AG04449 (cell line): ENCODE measurements at regions not wholly inside any gene's neighbourhood (a gene's known extent, or its start where the extent isn't known, plus 50 kb on each side); places are given as distances from the start of the nearest gene placed in this dataset.

ENCODE experiments used
- CTCF ChIA-PET: fragments of 350-600 bp; formaldehyde crosslinking; extraction: SDS; loops from one replicate; lab custom pipeline; 2021; ENCODE audit warnings: antibody characterized with exemption; lab: Yijun Ruan, JAX
- POLR2A ChIA-PET: fragments of 400-600, 350-600 bp; formaldehyde crosslinking; extraction: SDS; loops from one replicate; lab custom pipeline; 2020; ENCODE audit warnings: antibody characterized with exemption, inconsistent platforms; lab: Yijun Ruan, JAX
- DNase-seq: peaks from one replicate; pipeline ENCODE4 v3.0.0-alpha.2; 2010; ENCODE audit warnings: low read depth, low spot score
- H3K4me3 ChIP-seq: 2 replicates; pipeline ENCODE4 v1.5.1; 2011; ENCODE audit warnings: low read depth, mild to moderate bottlenecking, control low read depth, low read length
- TF ChIP-seq, protein P1 (sequence below): IDR thresholded peaks from one replicate; pipeline ENCODE4 v1.5.1; 2011; ENCODE audit warnings: mild to moderate bottlenecking, moderate library complexity, low read length, control low read depth, inconsistent platforms; ENCODE audit not compliant: insufficient read depth; ENCODE audit errors: missing control alignments

GRCh38 chr2:147460155-147460554, 384.7 kb upstream of the ACVR2A start:
- DNase-seq = no peak
- no peak overlapping the region for H3K4me3 ChIP-seq
- POLR2A ChIA-PET = no interaction called here
- TF ChIP-seq, protein P1, sequence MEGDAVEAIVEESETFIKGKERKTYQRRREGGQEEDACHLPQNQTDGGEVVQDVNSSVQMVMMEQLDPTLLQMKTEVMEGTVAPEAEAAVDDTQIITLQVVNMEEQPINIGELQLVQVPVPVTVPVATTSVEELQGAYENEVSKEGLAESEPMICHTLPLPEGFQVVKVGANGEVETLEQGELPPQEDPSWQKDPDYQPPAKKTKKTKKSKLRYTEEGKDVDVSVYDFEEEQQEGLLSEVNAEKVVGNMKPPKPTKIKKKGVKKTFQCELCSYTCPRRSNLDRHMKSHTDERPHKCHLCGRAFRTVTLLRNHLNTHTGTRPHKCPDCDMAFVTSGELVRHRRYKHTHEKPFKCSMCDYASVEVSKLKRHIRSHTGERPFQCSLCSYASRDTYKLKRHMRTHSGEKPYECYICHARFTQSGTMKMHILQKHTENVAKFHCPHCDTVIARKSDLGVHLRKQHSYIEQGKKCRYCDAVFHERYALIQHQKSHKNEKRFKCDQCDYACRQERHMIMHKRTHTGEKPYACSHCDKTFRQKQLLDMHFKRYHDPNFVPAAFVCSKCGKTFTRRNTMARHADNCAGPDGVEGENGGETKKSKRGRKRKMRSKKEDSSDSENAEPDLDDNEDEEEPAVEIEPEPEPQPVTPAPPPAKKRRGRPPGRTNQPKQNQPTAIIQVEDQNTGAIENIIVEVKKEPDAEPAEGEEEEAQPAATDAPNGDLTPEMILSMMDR = no peak
- CTCF ChIA-PET = no interaction called here

- H3K4me3 ChIP-seq = no peak overlapping the region
- ChIA-PET POLR2A (no interaction called here), CTCF (no interaction called here)
- DNase-seq = no peak
- TF ChIP-seq, protein P1 = no peak
These were observed 388.1 kb upstream of the ACVR2A start for GRCh38 chr2:147456779-147457178.

GRCh38 chr2:147451902-147452515, 392.8 kb upstream of the ACVR2A start:
- ChIA-PET POLR2A (no interaction called here), CTCF (no interaction called here)
- H3K4me3 ChIP-seq = no peak overlapping the region
- TF ChIP-seq, protein P1 = no peak
- DNase-seq = no peak

GRCh38 chr2:147450661-147451510, 393.9 kb upstream of the ACVR2A start:
- TF ChIP-seq, protein P1 = no peak
- ChIA-PET CTCF (no interaction called here), POLR2A (no interaction called here)
- no peak overlapping the region for H3K4me3 ChIP-seq
- DNase-seq = no peak

DNA sequence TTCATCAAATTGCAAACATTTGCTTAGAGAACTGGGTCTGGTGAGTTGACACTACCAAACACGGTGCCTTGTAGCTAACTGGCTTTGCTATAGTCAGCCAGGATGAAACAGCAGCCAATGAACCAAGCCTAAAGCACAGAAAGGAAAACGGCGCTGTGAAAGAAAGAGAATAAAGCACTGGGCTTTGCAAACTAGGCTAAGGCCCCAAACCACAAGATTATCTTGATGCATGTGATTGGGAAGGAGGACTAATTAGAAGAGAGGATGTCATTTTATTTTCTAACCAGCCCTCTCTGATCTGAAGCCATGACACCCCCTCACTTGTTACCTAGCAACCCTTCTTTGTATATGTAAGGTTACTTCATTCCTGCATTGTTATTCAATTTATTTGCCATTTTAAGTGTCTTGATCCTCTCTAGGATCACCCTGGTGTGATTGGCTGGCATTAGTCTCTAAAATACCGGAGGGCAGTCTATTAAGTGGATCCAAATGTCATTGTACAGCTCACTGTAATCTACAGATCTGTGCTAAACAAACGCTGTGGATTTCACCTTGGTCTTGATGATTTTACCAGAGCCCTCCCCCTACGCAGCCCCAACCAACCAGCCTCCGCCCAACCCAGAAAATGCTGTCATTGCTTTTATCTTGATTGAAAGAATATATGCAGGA, 395.4 kb upstream of the ACVR2A start:
- TF ChIP-seq, protein P1 = no peak
- no peak for DNase-seq
- ChIA-PET POLR2A (no interaction called here), CTCF (no interaction called here)
- no peak overlapping the region for H3K4me3 ChIP-seq

DNA sequence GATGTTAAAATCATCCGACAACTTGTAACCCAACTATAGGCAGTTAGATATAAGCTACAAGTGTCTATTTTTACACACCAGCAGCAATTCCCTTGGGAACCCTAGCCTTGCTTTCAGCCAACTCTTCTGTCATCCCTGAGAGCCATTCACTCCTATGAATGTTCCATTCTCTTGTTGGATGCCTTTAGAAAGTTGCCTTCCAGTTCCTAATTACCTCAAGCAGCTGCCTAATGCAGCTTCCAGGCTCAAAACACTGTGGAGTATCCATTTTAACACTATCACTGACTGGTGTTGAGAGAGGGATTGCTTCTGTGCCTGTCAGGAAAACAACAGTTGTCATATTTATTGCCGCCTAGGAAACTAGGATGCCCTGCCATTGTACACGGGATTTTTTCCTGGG, 402.0 kb upstream of the ACVR2A start:
- ChIA-PET POLR2A (no interaction called here), CTCF (no interaction called here)
- no peak overlapping the region for H3K4me3 ChIP-seq
- no peak for DNase-seq
- TF ChIP-seq, protein P1 = no peak
